Left ventricle myocardium inferior (tissue), 1 donor: ENCODE measurements at regions not wholly inside any gene's neighbourhood (a gene's known extent, or its start where the extent isn't known, plus 50 kb on each side); places are given as distances from the start of the nearest gene placed in this dataset.
A peak's percentile ranks its signal among the peaks of the same experiment; 100 is the strongest.

Experiments used
- DNase-seq: peaks from one replicate; pipeline ENCODE4 v3.0.0-alpha.2; 2020
- H3K27ac ChIP-seq: fragments of 200-600 bp; replicated peaks from 2 replicates; pipeline ENCODE4 v1.8.0; 2021
- H3K27me3 ChIP-seq: fragments of 200-600 bp; 2 replicates; pipeline ENCODE4 v1.8.0; 2021; ENCODE audit warnings: low read depth
- H3K36me3 ChIP-seq: fragments of 200-600 bp; 2 replicates; pipeline ENCODE4 v1.8.0; 2021
- H3K4me1 ChIP-seq: fragments of 200-600 bp; 2 replicates; pipeline ENCODE4 v1.8.0; 2021
- H3K4me3 ChIP-seq: fragments of 200-600 bp; 2 replicates; pipeline ENCODE4 v1.8.0; 2021; ENCODE audit warnings: mild to moderate bottlenecking, moderate library complexity
- H3K9me3 ChIP-seq: fragments of 200-600 bp; replicated peaks from 2 replicates; pipeline ENCODE4 v1.8.0; 2021
- CTCF ChIP-seq: fragments of 200-600 bp; IDR thresholded peaks from 2 replicates; pipeline ENCODE4 v1.8.0; 2021; ENCODE audit warnings: antibody characterized with exemption, mild to moderate bottlenecking, borderline replicate concordance
- intact Hi-C: fragments of 100-400 bp; cut with micrococcal nuclease; formaldehyde crosslinking; loops from one replicate; pipeline ENCODE4 v1.11.0; 2022
- donor health status: DM: no; HTN: yes; CAD: no; lungs with severe emphysema.

GRCh38 chr12:123076604-123077297 lies 74.1 kb downstream of the PITPNM2 start:
- Histone ChIP-seq H3K36me3 (no peaks in the 10 kb centered on the region), H3K4me3 (no peak overlapping the region), H3K27ac (peak overlapping the region; percentile 68), H3K9me3 (no peaks in the 10 kb centered on the region), H3K4me1 (peaks cover 90% of the 10 kb centered on the region), H3K27me3 (no peaks in the 10 kb centered on the region)
- no peak for DNase-seq
- intact Hi-C loops = no loop called here
- TF ChIP-seq CTCF = no peak

GRCh38 chr12:123075646-123076171 lies 75.2 kb downstream of the PITPNM2 start:
- DNase-seq = no peak
- intact Hi-C loops = no loop called here
- Histone ChIP-seq H3K9me3 (no peaks in the 10 kb centered on the region), H3K4me1 (peaks cover 90% of the 10 kb centered on the region), H3K36me3 (no peaks in the 10 kb centered on the region), H3K27me3 (no peaks in the 10 kb centered on the region), H3K4me3 (peak overlapping the region; percentile 11), H3K27ac (peak overlapping the region; percentile 68)
- peak; percentile 22 for TF ChIP-seq CTCF

- Histone ChIP-seq H3K27me3 (no peaks in the 10 kb centered on the region), H3K9me3 (no peaks in the 10 kb centered on the region), H3K4me1 (peaks cover 90% of the 10 kb centered on the region), H3K4me3 (peak overlapping the region; percentile 11), H3K27ac (peak overlapping the region; percentile 68), H3K36me3 (no peaks in the 10 kb centered on the region)
- TF ChIP-seq CTCF = no peak
- no peak for DNase-seq
- intact Hi-C loops = no loop called here
These were observed 75.7 kb downstream of the PITPNM2 start for GRCh38 chr12:123075087-123075645.

GRCh38 chr12:123073962-123074801 lies 76.7 kb downstream of the PITPNM2 start:
- H3K27me3 ChIP-seq = no peaks in the 10 kb centered on the region
- peak overlapping the region; percentile 92 for H3K27ac ChIP-seq
- H3K9me3 ChIP-seq = no peaks in the 10 kb centered on the region
- intact Hi-C loops = no loop called here
- peaks cover 100% of the 10 kb centered on the region for H3K4me1 ChIP-seq
- H3K36me3 ChIP-seq = no peaks in the 10 kb centered on the region
- DNase-seq = no peak
- no peak for TF ChIP-seq CTCF
- no peak overlapping the region for H3K4me3 ChIP-seq

- H3K9me3 ChIP-seq = no peaks in the 10 kb centered on the region
These were observed 77.6 kb downstream of the PITPNM2 start for GRCh38 chr12:123073292-123073691.

More at GRCh38 chr12:123073292-123073691, 77.6 kb downstream of the PITPNM2 start:
- no peak for TF ChIP-seq CTCF
- no peak for DNase-seq
- Histone ChIP-seq H3K36me3 (no peaks in the 10 kb centered on the region), H3K4me1 (peaks cover 100% of the 10 kb centered on the region), H3K27ac (peak overlapping the region; percentile 92), H3K27me3 (no peaks in the 10 kb centered on the region), H3K4me3 (no peak overlapping the region)
- intact Hi-C loops = no loop called here
